Nephron progenitor cell (in vitro differentiated cells): ENCODE measurements at regions not wholly inside any gene's neighbourhood (a gene's known extent, or its start where the extent isn't known, plus 50 kb on each side); places are given as distances from the start of the nearest gene placed in this dataset.

Source experiments
- DNase-seq: peaks from one replicate; pipeline ENCODE4 v3.0.0; 2021
- H3K27ac Mint-ChIP-seq: 2 replicates; pipeline ENCODE4 v1.8.0; 2021; ENCODE audit warnings: mild to moderate bottlenecking, moderate library complexity, mixed read lengths
- H3K27me3 Mint-ChIP-seq: 2 replicates; pipeline ENCODE4 v1.8.0; 2021; ENCODE audit warnings: mild to moderate bottlenecking, low read depth, mixed read lengths; ENCODE audit not compliant: poor library complexity
- H3K36me3 Mint-ChIP-seq: 2 replicates; pipeline ENCODE4 v1.8.0; 2021; ENCODE audit warnings: low read depth, mixed read lengths
- H3K4me1 Mint-ChIP-seq: 2 replicates; pipeline ENCODE4 v1.8.0; 2021; ENCODE audit warnings: mixed read lengths
- H3K4me3 Mint-ChIP-seq: 2 replicates; pipeline ENCODE4 v1.8.0; 2021; ENCODE audit warnings: mild to moderate bottlenecking, moderate library complexity, mixed read lengths
- H3K9me3 Mint-ChIP-seq: 2 replicates; pipeline ENCODE4 v1.8.0; 2021; ENCODE audit warnings: mild to moderate bottlenecking, moderate library complexity, mixed read lengths
- CTCF ChIP-seq: fragments of 200-600 bp; sonication (generic); IDR thresholded peaks from 2 replicates; pipeline ENCODE4 v1.5.0; 2021; ENCODE audit warnings: antibody characterized with exemption

GRCh38 chr3:115415246-115415996, 207.9 kb upstream of the GAP43 start:
- Mint-ChIP-seq H3K4me3 (no peak overlapping the region), H3K36me3 (no peaks in the 10 kb centered on the region), H3K9me3 (no peaks in the 10 kb centered on the region), H3K27ac (no peak overlapping the region), H3K4me1 (no peaks in the 10 kb centered on the region), H3K27me3 (peaks cover 6% of the 10 kb centered on the region)
- TF ChIP-seq CTCF = no peak
- no peak for DNase-seq

- no peak for DNase-seq
- H3K4me3 Mint-ChIP-seq = no peak overlapping the region
- TF ChIP-seq CTCF = no peak
- no peaks in the 10 kb centered on the region for H3K36me3 Mint-ChIP-seq
- H3K9me3 Mint-ChIP-seq = no peaks in the 10 kb centered on the region
- H3K27me3 Mint-ChIP-seq = peaks cover 6% of the 10 kb centered on the region
- no peak overlapping the region for H3K27ac Mint-ChIP-seq
- H3K4me1 Mint-ChIP-seq = no peaks in the 10 kb centered on the region
Observed at GRCh38 chr3:115418583-115418982, 204.7 kb upstream of the GAP43 start.

GRCh38 chr3:115420086-115420485, 203.2 kb upstream of the GAP43 start:
- DNase-seq = no peak
- no peak for TF ChIP-seq CTCF
- no peak overlapping the region for H3K4me3 Mint-ChIP-seq
- H3K9me3 Mint-ChIP-seq = no peaks in the 10 kb centered on the region
- no peak overlapping the region for H3K27ac Mint-ChIP-seq
- no peaks in the 10 kb centered on the region for H3K4me1 Mint-ChIP-seq
- no peaks in the 10 kb centered on the region for H3K36me3 Mint-ChIP-seq
- H3K27me3 Mint-ChIP-seq = peaks cover 7% of the 10 kb centered on the region

GRCh38 chr3:115423170-115423569, 200.1 kb upstream of the GAP43 start:
- H3K9me3 Mint-ChIP-seq = no peaks in the 10 kb centered on the region
- no peaks in the 10 kb centered on the region for H3K4me1 Mint-ChIP-seq
- no peak for TF ChIP-seq CTCF
- no peaks in the 10 kb centered on the region for H3K36me3 Mint-ChIP-seq
- H3K27ac Mint-ChIP-seq = no peak overlapping the region
- no peak overlapping the region for H3K4me3 Mint-ChIP-seq
- DNase-seq = no peak
- H3K27me3 Mint-ChIP-seq = peaks cover 6% of the 10 kb centered on the region

- H3K4me1 Mint-ChIP-seq = no peaks in the 10 kb centered on the region
- TF ChIP-seq CTCF = no peak
- H3K27me3 Mint-ChIP-seq = peaks cover 8% of the 10 kb centered on the region
- H3K27ac Mint-ChIP-seq = no peak overlapping the region
- H3K36me3 Mint-ChIP-seq = no peaks in the 10 kb centered on the region
- H3K9me3 Mint-ChIP-seq = no peaks in the 10 kb centered on the region
- H3K4me3 Mint-ChIP-seq = no peak overlapping the region
- DNase-seq = no peak
Observed at GRCh38 chr3:115428841-115429240, 194.5 kb upstream of the GAP43 start.

GRCh38 chr3:115436767-115437301, 186.5 kb upstream of the GAP43 start:
- TF ChIP-seq CTCF = no peak
- no peak overlapping the region for H3K27ac Mint-ChIP-seq
- no peaks in the 10 kb centered on the region for H3K36me3 Mint-ChIP-seq
- no peak for DNase-seq
- no peaks in the 10 kb centered on the region for H3K4me1 Mint-ChIP-seq
- H3K9me3 Mint-ChIP-seq = no peaks in the 10 kb centered on the region
- H3K4me3 Mint-ChIP-seq = no peak overlapping the region
- H3K27me3 Mint-ChIP-seq = no peaks in the 10 kb centered on the region
